GM23338 (cell line): ENCODE measurements at regions not wholly inside any gene's neighbourhood (a gene's known extent, or its start where the extent isn't known, plus 50 kb on each side); places are given as distances from the start of the nearest gene placed in this dataset.

Experiments
- ATAC-seq: fragments of 200-7000 bp; cut with Tn5 transposase; 3 replicates; pipeline ENCODE4 v1.9.1; 2020
- DNase-seq: peaks from one replicate; pipeline ENCODE4 v3.0.0-alpha.2; 2015; ENCODE audit warnings: low spot score
- H2AFZ ChIP-seq: fragments of 200-600 bp; sonication (generic); 2 replicates; pipeline ENCODE4 v1.8.0; 2016; ENCODE audit warnings: antibody characterized with exemption, mild to moderate bottlenecking, moderate library complexity
- H3F3A ChIP-seq: fragments of 200-600 bp; sonication (generic); replicated peaks from 2 replicates; pipeline ENCODE4 v1.8.0; 2017; ENCODE audit warnings: antibody characterized with exemption, mixed run types, low read depth
- H3K27ac ChIP-seq: fragments of 200-600 bp; sonication (generic); 2 replicates; pipeline ENCODE4 v1.6.1; 2016; ENCODE audit warnings: low read depth
- H3K27me3 ChIP-seq: fragments of 200-600 bp; sonication (generic); 2 replicates; pipeline ENCODE4 v1.8.0; 2016; ENCODE audit warnings: mild to moderate bottlenecking, mixed run types, moderate library complexity; ENCODE audit not compliant: insufficient read depth
- H3K36me3 ChIP-seq: fragments of 200-600 bp; sonication (generic); 2 replicates; pipeline ENCODE4 v1.8.0; 2016; ENCODE audit warnings: mild to moderate bottlenecking; ENCODE audit not compliant: insufficient read depth
- H3K4me1 ChIP-seq: fragments of 200-600 bp; sonication (generic); 2 replicates; pipeline ENCODE4 v1.8.0; 2016; ENCODE audit warnings: mild to moderate bottlenecking, moderate library complexity; ENCODE audit not compliant: insufficient read depth
- H3K4me2 ChIP-seq: fragments of 200-600 bp; sonication (generic); 2 replicates; pipeline ENCODE4 v1.7.1; 2017; ENCODE audit warnings: mixed run types
- H3K4me3 ChIP-seq: fragments of 200-600 bp; sonication (generic); 2 replicates; pipeline ENCODE4 v1.6.1; 2016; ENCODE audit warnings: mixed run types
- H3K79me2 ChIP-seq: fragments of 200-600 bp; sonication (generic); replicated peaks from 2 replicates; pipeline ENCODE4 v1.8.0; 2017; ENCODE audit warnings: mild to moderate bottlenecking; ENCODE audit not compliant: insufficient read depth
- H3K9me2 ChIP-seq: fragments of 200-600 bp; sonication (generic); 2 replicates; pipeline ENCODE4 v1.8.0; 2017; ENCODE audit not compliant: insufficient read depth
- H4K20me1 ChIP-seq: fragments of 200-600 bp; sonication (generic); replicated peaks from 2 replicates; pipeline ENCODE4 v1.8.0; 2017; ENCODE audit warnings: mild to moderate bottlenecking; ENCODE audit not compliant: insufficient read depth
- H3K27ac Mint-ChIP-seq: 2 replicates; pipeline ENCODE4 v1.8.0; 2020; ENCODE audit warnings: inconsistent platforms, mild to moderate bottlenecking, moderate library complexity, mixed read lengths
- H3K27me3 Mint-ChIP-seq: 3 replicates; pipeline ENCODE4 v1.8.0; 2022; ENCODE audit warnings: low read depth, mild to moderate bottlenecking, moderate library complexity, mixed read lengths, inconsistent platforms; ENCODE audit not compliant: insufficient read depth, poor library complexity
- H3K36me3 Mint-ChIP-seq: 3 replicates; pipeline ENCODE4 v1.8.0; 2021; ENCODE audit warnings: low read depth, mild to moderate bottlenecking, inconsistent platforms, moderate library complexity, mixed read lengths
- H3K4me1 Mint-ChIP-seq: 3 replicates; pipeline ENCODE4 v1.8.0; 2020; ENCODE audit warnings: mild to moderate bottlenecking, inconsistent platforms, mixed read lengths
- H3K4me3 Mint-ChIP-seq: 3 replicates; pipeline ENCODE4 v1.8.0; 2021; ENCODE audit warnings: moderate library complexity, mild to moderate bottlenecking, inconsistent platforms, mixed read lengths
- H3K9me3 Mint-ChIP-seq: 3 replicates; pipeline ENCODE4 v1.8.0; 2020; ENCODE audit warnings: moderate library complexity, mild to moderate bottlenecking, inconsistent platforms, mixed read lengths
- EZH2phosphoT487 ChIP-seq: fragments of 200-600 bp; sonication (generic); IDR thresholded peaks from one replicate; pipeline ENCODE4 v1.8.1; 2018; ENCODE audit warnings: antibody characterized with exemption; ENCODE audit not compliant: unreplicated experiment
- ZNF331 ChIP-seq: fragments of 250-450 bp; sonication (Bioruptor Pico); IDR thresholded peaks from 2 replicates; pipeline ENCODE4 v1.5.0; 2020; ENCODE audit warnings: low read depth, mild to moderate bottlenecking, moderate library complexity
- TF ChIP-seq, protein P1 (sequence below): fragments of 250-450 bp; sonication (Bioruptor Pico); IDR thresholded peaks from 2 replicates; pipeline ENCODE4 v1.5.0; 2020; ENCODE audit warnings: mild to moderate bottlenecking, moderate library complexity
- TF ChIP-seq, protein P2 (sequence below): IDR thresholded peaks from 2 replicates; pipeline ENCODE4 v1.6.1; 2016; ENCODE audit warnings: antibody characterized with exemption

- TF ChIP-seq, protein P1, sequence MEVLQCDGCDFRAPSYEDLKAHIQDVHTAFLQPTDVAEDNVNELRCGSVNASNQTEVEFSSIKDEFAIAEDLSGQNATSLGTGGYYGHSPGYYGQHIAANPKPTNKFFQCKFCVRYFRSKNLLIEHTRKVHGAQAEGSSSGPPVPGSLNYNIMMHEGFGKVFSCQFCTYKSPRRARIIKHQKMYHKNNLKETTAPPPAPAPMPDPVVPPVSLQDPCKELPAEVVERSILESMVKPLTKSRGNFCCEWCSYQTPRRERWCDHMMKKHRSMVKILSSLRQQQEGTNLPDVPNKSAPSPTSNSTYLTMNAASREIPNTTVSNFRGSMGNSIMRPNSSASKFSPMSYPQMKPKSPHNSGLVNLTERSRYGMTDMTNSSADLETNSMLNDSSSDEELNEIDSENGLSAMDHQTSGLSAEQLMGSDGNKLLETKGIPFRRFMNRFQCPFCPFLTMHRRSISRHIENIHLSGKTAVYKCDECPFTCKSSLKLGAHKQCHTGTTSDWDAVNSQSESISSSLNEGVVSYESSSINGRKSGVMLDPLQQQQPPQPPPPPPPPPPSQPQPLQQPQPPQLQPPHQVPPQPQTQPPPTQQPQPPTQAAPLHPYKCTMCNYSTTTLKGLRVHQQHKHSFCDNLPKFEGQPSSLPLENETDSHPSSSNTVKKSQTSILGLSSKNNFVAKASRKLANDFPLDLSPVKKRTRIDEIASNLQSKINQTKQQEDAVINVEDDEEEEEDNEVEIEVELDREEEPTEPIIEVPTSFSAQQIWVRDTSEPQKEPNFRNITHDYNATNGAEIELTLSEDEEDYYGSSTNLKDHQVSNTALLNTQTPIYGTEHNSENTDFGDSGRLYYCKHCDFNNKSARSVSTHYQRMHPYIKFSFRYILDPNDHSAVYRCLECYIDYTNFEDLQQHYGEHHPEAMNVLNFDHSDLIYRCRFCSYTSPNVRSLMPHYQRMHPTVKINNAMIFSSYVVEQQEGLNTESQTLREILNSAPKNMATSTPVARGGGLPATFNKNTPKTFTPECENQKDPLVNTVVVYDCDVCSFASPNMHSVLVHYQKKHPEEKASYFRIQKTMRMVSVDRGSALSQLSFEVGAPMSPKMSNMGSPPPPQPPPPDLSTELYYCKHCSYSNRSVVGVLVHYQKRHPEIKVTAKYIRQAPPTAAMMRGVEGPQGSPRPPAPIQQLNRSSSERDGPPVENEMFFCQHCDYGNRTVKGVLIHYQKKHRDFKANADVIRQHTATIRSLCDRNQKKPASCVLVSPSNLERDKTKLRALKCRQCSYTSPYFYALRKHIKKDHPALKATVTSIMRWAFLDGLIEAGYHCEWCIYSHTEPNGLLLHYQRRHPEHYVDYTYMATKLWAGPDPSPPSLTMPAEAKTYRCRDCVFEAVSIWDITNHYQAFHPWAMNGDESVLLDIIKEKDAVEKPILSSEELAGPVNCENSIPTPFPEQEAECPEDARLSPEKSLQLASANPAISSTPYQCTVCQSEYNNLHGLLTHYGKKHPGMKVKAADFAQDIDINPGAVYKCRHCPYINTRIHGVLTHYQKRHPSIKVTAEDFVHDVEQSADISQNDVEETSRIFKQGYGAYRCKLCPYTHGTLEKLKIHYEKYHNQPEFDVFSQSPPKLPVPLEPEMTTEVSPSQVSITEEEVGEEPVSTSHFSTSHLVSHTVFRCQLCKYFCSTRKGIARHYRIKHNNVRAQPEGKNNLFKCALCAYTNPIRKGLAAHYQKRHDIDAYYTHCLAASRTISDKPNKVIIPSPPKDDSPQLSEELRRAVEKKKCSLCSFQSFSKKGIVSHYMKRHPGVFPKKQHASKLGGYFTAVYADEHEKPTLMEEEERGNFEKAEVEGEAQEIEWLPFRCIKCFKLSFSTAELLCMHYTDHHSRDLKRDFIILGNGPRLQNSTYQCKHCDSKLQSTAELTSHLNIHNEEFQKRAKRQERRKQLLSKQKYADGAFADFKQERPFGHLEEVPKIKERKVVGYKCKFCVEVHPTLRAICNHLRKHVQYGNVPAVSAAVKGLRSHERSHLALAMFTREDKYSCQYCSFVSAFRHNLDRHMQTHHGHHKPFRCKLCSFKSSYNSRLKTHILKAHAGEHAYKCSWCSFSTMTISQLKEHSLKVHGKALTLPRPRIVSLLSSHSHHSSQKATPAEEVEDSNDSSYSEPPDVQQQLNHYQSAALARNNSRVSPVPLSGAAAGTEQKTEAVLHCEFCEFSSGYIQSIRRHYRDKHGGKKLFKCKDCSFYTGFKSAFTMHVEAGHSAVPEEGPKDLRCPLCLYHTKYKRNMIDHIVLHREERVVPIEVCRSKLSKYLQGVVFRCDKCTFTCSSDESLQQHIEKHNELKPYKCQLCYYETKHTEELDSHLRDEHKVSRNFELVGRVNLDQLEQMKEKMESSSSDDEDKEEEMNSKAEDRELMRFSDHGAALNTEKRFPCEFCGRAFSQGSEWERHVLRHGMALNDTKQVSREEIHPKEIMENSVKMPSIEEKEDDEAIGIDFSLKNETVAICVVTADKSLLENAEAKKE (CRISPR knock-in tag), result no peak
Observed at GRCh38 chr3:41041899-41042298, 157.4 kb upstream of the CTNNB1 start (continued).

DNA sequence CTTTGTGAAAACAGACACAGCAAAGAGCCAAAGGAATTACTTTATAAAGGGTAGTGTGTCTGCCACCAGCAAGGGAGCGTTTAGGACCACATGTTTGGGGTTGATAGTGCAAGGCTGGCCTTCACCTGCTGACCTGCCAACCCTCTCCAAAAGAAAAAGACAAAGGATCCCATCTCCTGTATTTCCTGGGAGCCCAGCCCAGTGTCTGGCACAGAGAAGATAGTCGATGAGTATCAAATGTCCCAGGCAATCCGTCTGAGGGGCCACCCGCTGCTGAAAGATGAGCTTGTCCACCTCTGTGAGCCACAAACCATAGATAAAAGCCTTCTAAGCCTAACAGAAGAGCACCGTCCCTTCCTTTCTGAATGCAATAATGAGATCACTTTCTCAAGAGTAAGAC is 154.8 kb upstream of the CTNNB1 start:
- H3K4me1 ChIP-seq, result peaks cover 9% of the 10 kb centered on the region
- no peaks in the 10 kb centered on the region for H3K27me3 ChIP-seq
- H3K27ac Mint-ChIP-seq, result no peak overlapping the region
- peaks cover 17% of the 10 kb centered on the region for H3K9me2 ChIP-seq
- H4K20me1 ChIP-seq, result no peaks in the 10 kb centered on the region
- H3F3A ChIP-seq, result no peaks in the 10 kb centered on the region
- H3K36me3 ChIP-seq, result no peaks in the 10 kb centered on the region
- no peaks in the 10 kb centered on the region for H3K79me2 ChIP-seq
- no peak for ATAC-seq
- no peak overlapping the region for H3K27ac ChIP-seq
- no peak overlapping the region for H3K4me3 Mint-ChIP-seq
- H3K4me3 ChIP-seq, result no peak overlapping the region
- H3K36me3 Mint-ChIP-seq, result peaks cover 9% of the 10 kb centered on the region; the same call in 2 of the 3 replicates
- H2AFZ ChIP-seq, result no peak overlapping the region
- TF ChIP-seq, protein P2, sequence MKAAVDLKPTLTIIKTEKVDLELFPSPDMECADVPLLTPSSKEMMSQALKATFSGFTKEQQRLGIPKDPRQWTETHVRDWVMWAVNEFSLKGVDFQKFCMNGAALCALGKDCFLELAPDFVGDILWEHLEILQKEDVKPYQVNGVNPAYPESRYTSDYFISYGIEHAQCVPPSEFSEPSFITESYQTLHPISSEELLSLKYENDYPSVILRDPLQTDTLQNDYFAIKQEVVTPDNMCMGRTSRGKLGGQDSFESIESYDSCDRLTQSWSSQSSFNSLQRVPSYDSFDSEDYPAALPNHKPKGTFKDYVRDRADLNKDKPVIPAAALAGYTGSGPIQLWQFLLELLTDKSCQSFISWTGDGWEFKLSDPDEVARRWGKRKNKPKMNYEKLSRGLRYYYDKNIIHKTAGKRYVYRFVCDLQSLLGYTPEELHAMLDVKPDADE, result no peak
- TF ChIP-seq EZH2phosphoT487 (no peak), ZNF331 (CRISPR knock-in tag) (no peak)
- peaks cover 12% of the 10 kb centered on the region; the same call in 1 of the 3 replicates for H3K9me3 Mint-ChIP-seq
- DNase-seq, result no peak
- no peak overlapping the region for H3K4me2 ChIP-seq
- H3K27me3 Mint-ChIP-seq, result no peaks in the 10 kb centered on the region
- peaks cover 12% of the 10 kb centered on the region; the same call in 2 of the 3 replicates for H3K4me1 Mint-ChIP-seq
